Esophagus mucosa (tissue), 1 donor: ENCODE measurements at regions not wholly inside any gene's neighbourhood (a gene's known extent, or its start where the extent isn't known, plus 50 kb on each side); places are given as distances from the start of the nearest gene placed in this dataset.

ENCODE experiments used
- ATAC-seq: fragments of 200-7000 bp; cut with Tn5 transposase; one replicate; pipeline ENCODE4 v1.9.1; 2020
- donor health status: DM: yes; HTN: yes; CAD: no.

DNA sequence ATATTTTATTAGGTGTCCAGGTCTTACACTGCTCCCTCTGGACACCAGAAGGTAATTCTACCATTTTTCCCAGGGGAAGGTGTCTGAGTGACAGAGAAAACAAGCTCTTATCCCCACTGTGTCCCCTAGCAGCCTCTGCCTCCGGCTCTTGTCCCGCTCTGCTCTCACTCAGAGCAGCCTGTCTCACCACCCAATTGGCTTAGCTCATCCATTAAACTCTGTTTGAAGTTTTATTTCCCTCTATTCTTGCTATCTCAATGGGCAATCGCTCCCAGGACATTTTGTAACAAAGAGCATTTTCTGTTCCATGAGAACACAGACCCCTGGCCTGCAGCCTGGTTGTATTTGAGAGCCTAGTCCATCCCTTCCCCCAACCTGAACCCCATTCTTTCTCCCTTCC, 90.6 kb upstream of the LDAH start:
- ATAC-seq, result no peak

DNA sequence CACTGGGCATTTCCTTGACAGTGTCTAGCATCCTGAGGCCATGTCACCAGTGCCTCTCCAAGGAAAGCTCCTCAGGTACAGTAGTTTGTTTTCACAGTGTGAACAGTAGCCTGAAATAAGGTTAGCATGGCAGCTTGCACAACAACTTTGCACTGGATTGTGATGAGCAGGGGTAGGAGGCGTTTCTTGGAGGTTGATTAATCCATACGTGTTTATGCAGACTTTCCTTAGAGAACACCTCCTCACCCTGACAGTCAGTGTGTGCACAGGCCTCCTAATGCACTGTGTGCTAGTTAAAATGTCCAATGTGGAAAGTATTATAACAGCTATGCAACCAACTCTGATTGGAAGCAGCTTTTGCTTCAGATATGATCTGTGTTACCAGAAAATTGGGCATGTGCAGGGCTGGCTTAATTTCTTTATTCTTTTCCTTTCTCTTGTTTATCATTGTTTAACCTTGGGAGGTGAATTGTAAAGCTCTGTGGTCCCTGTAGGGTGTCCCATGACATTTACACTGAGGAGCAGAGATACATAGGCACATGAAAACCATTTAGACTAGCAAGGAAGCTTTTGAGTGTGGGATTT, 77.2 kb upstream of the LDAH start:
- no peak for ATAC-seq

DNA sequence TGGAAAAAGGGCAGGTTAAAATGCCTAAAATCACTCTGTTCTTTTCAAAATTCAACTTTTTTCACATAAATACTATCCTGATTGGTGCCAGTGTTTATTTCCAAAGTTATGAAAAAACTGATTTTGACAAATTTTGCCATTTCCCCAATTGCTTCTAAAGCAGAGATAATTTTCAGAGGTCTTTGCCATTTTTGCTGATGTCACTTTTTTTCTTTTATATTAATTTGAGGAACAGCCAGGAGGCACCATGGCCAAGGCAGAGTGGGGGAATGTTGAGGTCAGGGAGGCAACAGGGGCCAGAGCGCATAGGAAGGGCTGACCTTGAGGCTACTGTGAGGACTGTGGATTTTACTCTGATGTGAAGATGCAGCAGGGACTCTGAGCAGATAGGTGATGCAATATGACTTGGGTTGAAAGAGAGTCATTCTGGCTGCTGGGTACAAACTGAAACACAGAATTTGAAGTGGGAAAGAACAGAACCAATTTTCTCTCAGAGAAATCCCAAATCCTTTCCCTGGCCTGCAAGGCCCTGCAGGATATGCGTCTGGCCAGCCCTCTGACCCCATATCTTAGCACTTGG, 75.1 kb upstream of the LDAH start:
- ATAC-seq, result no peak

DNA sequence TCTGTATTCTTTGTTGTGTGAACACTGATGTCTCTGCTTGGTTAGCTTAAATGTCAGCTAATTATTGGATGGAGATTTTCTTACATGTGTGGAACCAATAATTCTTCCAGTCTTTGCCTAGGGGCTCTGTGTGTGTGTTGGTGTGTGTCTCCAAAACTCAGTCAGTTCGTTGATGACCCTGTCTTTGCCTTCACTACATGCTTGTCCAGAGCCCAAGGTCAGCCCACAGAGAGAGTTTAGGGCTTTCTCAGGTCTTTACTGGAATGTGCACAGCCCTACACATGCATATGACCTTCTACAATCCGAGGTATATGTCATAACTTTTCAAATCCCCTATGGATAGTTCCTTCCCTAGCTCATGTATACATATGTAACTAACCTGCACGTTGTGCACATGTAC, 74.1 kb upstream of the LDAH start:
- no peak for ATAC-seq

DNA sequence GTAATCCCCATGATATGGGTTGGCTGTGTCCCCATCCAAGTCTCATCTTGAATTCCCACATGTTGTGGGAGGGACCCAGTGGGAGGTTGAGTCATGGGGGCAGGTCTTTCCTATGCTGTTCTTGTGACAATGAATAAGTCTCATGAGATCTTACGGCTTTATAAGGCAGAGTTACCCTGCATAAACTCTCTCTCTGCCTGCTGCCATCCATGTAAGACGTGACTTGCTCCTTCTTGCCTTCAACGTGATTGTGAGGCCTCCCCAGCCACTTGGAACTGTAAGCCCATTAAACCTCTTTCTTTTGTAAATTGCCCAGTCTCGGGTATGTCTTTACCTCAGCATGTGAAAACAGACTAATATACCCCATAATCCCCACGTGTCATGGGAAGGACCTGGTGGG, 61.9 kb upstream of the LDAH start:
- no peak for ATAC-seq

DNA sequence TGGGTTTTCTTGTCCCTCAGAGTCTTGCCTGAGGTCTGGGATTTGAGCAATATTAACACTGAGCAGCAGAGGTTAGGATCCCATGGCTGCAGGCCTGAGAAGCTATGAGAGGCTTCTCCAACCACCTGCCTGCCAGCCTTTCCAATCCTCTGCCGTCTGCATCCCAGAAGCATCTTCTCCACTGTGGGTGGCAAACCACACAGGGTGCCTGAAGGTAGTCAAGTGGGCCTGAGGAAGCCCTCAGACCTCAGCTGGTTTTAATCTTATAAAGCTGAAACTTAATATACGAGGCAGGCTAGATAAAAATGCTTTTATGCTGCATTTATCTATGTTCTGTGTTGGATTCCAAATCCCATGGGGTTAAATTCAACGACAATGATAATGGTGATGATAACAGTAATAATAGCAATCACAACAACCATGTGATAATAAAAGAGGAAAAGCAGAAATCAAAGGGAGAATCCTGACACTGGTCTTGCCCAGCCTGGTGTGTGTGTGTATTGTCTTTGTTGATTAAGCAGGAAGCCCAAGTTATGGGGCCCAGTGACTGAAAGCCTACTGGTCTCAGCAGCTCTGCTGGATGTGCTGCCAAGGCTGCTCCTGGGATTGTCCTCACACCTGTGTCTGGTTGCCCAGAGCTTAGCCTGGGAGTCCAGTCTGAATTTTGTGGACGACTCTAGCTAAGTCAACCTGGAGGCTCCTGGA, 59.7 kb upstream of the LDAH start:
- no peak for ATAC-seq

- ATAC-seq, result peak; percentile 29
These were observed 57.4 kb upstream of the LDAH start for GRCh38 chr2:20880221-20880771.

- no peak for ATAC-seq
These were observed 56.3 kb upstream of the LDAH start for GRCh38 chr2:20879221-20879620.

DNA sequence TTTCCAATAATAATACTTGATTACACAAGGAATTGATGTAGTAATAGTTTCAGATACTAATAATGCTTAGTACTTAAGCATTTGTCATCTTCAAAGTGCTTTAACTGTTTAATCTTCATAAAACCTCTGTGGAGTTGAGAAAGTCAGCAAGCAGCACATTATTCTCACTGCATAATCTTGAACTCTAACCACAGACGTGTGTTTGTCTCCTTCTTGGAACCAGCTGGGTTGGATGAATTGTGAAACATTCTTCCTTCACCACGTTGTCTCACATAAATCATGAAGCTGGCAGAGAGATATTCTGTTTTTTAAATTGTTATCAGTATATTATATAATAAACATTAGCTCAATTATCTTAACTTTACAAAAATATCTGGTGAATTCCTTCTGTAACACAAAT, 55.1 kb upstream of the LDAH start:
- ATAC-seq, result no peak
